ENCODE measurements at regions not wholly inside any gene's neighbourhood (a gene's known extent, or its start where the extent isn't known, plus 50 kb on each side); places are given as distances from the start of the nearest gene placed in this dataset.

DNA sequence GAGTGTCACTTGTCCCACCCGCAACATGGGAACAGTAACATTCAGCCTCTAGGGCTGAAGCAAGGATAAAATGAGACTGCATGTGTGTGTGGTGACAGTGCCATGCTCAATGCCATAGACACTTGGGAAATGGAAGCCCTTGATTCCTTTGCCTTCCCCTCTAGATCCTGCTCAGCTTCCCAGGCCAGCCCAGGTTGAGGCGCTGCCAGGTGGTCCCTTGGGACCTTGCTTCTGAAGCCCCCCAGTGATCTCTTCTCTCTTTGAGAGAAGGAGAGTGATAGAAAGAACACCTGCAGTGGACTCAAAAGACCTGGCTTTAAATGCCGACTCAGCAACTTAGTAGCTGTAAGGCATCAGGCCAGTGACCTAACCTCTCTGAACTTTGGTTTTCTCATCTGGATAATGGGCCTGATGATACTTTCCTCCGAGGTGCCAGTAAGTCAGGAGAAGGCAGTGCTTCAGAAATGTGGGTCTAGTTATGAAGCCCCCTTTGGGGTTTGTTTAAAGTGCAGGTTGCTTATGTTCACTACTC lies 144.5 kb downstream of the RPLP1 start:
- TF ChIP-seq GATA2 (IDR thresholded peaks at IDR 0.05; ENCODE audit: low read depth, low read length), result no peak
- no peak for TF ChIP-seq GATA3 (IDR thresholded peaks at IDR 0.05; ENCODE audit: low read depth, low read length)
